Rectal smooth muscle tissue (tissue), 1 donor: ENCODE measurements at regions not wholly inside any gene's neighbourhood (a gene's known extent, or its start where the extent isn't known, plus 50 kb on each side); places are given as distances from the start of the nearest gene placed in this dataset.

Experiments
- H3K27ac ChIP-seq: one replicate; pipeline ENCODE4 v1.7.0; 2013; ENCODE audit warnings: low read depth, low read length, inconsistent platforms
- H3K27me3 ChIP-seq: one replicate; pipeline ENCODE4 v1.7.0; 2013; ENCODE audit warnings: low read length; ENCODE audit not compliant: control insufficient read depth, insufficient read depth
- H3K36me3 ChIP-seq: one replicate; pipeline ENCODE4 v1.7.0; 2013; ENCODE audit warnings: low read length; ENCODE audit not compliant: control insufficient read depth, insufficient read depth
- H3K4me1 ChIP-seq: one replicate; pipeline ENCODE4 v1.7.0; 2013; ENCODE audit warnings: low read length; ENCODE audit not compliant: control insufficient read depth, insufficient read depth
- H3K4me3 ChIP-seq: one replicate; pipeline ENCODE4 v1.7.0; 2013; ENCODE audit warnings: low read length
- H3K9ac ChIP-seq: one replicate; pipeline ENCODE4 v1.7.0; 2013; ENCODE audit warnings: low read length

- H3K4me1 ChIP-seq: no peaks in the 10 kb centered on the region
- H3K27ac ChIP-seq: no peak overlapping the region
- no peak overlapping the region for H3K4me3 ChIP-seq
- no peak overlapping the region for H3K9ac ChIP-seq
- H3K27me3 ChIP-seq: no peaks in the 10 kb centered on the region
- H3K36me3 ChIP-seq: no peaks in the 10 kb centered on the region
Observed at GRCh38 chr3:85180-85579, 111.4 kb upstream of the CHL1 start.

- H3K4me3 ChIP-seq: no peak overlapping the region
- H3K36me3 ChIP-seq: no peaks in the 10 kb centered on the region
- no peaks in the 10 kb centered on the region for H3K27me3 ChIP-seq
- no peak overlapping the region for H3K27ac ChIP-seq
- H3K9ac ChIP-seq: no peak overlapping the region
- no peaks in the 10 kb centered on the region for H3K4me1 ChIP-seq
Observed at GRCh38 chr3:88267-88666, 108.3 kb upstream of the CHL1 start.

GRCh38 chr3:93746-94145 is 102.8 kb upstream of the CHL1 start:
- no peaks in the 10 kb centered on the region for H3K4me1 ChIP-seq
- no peak overlapping the region for H3K9ac ChIP-seq
- H3K27ac ChIP-seq: no peak overlapping the region
- H3K27me3 ChIP-seq: no peaks in the 10 kb centered on the region
- no peaks in the 10 kb centered on the region for H3K36me3 ChIP-seq
- no peak overlapping the region for H3K4me3 ChIP-seq

GRCh38 chr3:96259-96658 is 100.3 kb upstream of the CHL1 start:
- no peak overlapping the region for H3K27ac ChIP-seq
- no peaks in the 10 kb centered on the region for H3K27me3 ChIP-seq
- no peak overlapping the region for H3K9ac ChIP-seq
- no peak overlapping the region for H3K4me3 ChIP-seq
- H3K36me3 ChIP-seq: no peaks in the 10 kb centered on the region
- no peaks in the 10 kb centered on the region for H3K4me1 ChIP-seq

GRCh38 chr3:97417-98258 is 98.9 kb upstream of the CHL1 start:
- Histone ChIP-seq H3K4me1 (no peaks in the 10 kb centered on the region), H3K9ac (no peak overlapping the region)

GRCh38 chr3:98259-98654 is 98.3 kb upstream of the CHL1 start:
- Histone ChIP-seq H3K4me1 (no peaks in the 10 kb centered on the region), H3K9ac (no peak overlapping the region), H3K4me3 (no peak overlapping the region), H3K27ac (no peak overlapping the region), H3K27me3 (no peaks in the 10 kb centered on the region), H3K36me3 (no peaks in the 10 kb centered on the region)

More at GRCh38 chr3:97417-98258, 98.9 kb upstream of the CHL1 start:
- Histone ChIP-seq H3K4me3 (no peak overlapping the region), H3K27me3 (no peaks in the 10 kb centered on the region), H3K27ac (no peak overlapping the region), H3K36me3 (no peaks in the 10 kb centered on the region)

- no peaks in the 10 kb centered on the region for H3K27me3 ChIP-seq
- no peak overlapping the region for H3K27ac ChIP-seq
- no peaks in the 10 kb centered on the region for H3K36me3 ChIP-seq
- no peak overlapping the region for H3K4me3 ChIP-seq
- no peaks in the 10 kb centered on the region for H3K4me1 ChIP-seq
- no peak overlapping the region for H3K9ac ChIP-seq
Observed at GRCh38 chr3:99506-99905, 97.1 kb upstream of the CHL1 start.

GRCh38 chr3:102484-102883 is 94.1 kb upstream of the CHL1 start:
- H3K4me3 ChIP-seq: no peak overlapping the region
- no peak overlapping the region for H3K27ac ChIP-seq
- no peaks in the 10 kb centered on the region for H3K36me3 ChIP-seq
- no peak overlapping the region for H3K9ac ChIP-seq
- no peaks in the 10 kb centered on the region for H3K27me3 ChIP-seq
- H3K4me1 ChIP-seq: no peaks in the 10 kb centered on the region

- Histone ChIP-seq H3K9ac (no peak overlapping the region), H3K27ac (no peak overlapping the region), H3K27me3 (no peaks in the 10 kb centered on the region), H3K4me3 (no peak overlapping the region), H3K4me1 (no peaks in the 10 kb centered on the region), H3K36me3 (no peaks in the 10 kb centered on the region)
Observed at GRCh38 chr3:103991-104390, 92.6 kb upstream of the CHL1 start.

- H3K4me3 ChIP-seq: no peak overlapping the region
- H3K36me3 ChIP-seq: no peaks in the 10 kb centered on the region
- no peaks in the 10 kb centered on the region for H3K27me3 ChIP-seq
- H3K4me1 ChIP-seq: no peaks in the 10 kb centered on the region
- H3K27ac ChIP-seq: no peak overlapping the region
- no peak overlapping the region for H3K9ac ChIP-seq
Observed at GRCh38 chr3:105585-105984, 91.0 kb upstream of the CHL1 start.

GRCh38 chr3:106619-107018 is 89.9 kb upstream of the CHL1 start:
- H3K9ac ChIP-seq: no peak overlapping the region
- H3K4me1 ChIP-seq: no peaks in the 10 kb centered on the region
- no peak overlapping the region for H3K4me3 ChIP-seq
- H3K27me3 ChIP-seq: no peaks in the 10 kb centered on the region
- no peaks in the 10 kb centered on the region for H3K36me3 ChIP-seq
- H3K27ac ChIP-seq: no peak overlapping the region

GRCh38 chr3:111143-112069 is 85.2 kb upstream of the CHL1 start:
- Histone ChIP-seq H3K4me3 (no peak overlapping the region), H3K27me3 (no peaks in the 10 kb centered on the region), H3K27ac (no peak overlapping the region), H3K4me1 (no peaks in the 10 kb centered on the region), H3K9ac (no peak overlapping the region), H3K36me3 (no peaks in the 10 kb centered on the region)
